Heart right ventricle (tissue), 16 donors: ENCODE measurements at regions not wholly inside any gene's neighbourhood (a gene's known extent, or its start where the extent isn't known, plus 50 kb on each side); places are given as distances from the start of the nearest gene placed in this dataset.

Experiments used
- ATAC-seq, 8 donors: fragments of 200-7000 bp; cut with Tn5 transposase; one replicate each; pipeline ENCODE4 v1.9.1; 2020; ENCODE audit warnings: mild to moderate bottlenecking in 8 of 8, moderate library complexity in 8 of 8, moderate number of reproducible peaks in 1 of 8
- DNase-seq, 2 donors: peaks; one replicate each; pipeline ENCODE4 v3.0.0-alpha.2; 2020
- H3K27ac ChIP-seq, 10 donors: fragments of 200-600 bp; sonication (generic) in 2 of 10; one replicate each; pipeline versions ENCODE4 v1.5.0 to v1.8.0; 2020 to 2022; ENCODE audit warnings: mild to moderate bottlenecking in 3 of 10
- H3K27me3 ChIP-seq, 7 donors: fragments of 200-600 bp; one replicate each; pipeline ENCODE4 v1.8.0; 2021 to 2022; ENCODE audit warnings: mild to moderate bottlenecking in 2 of 7
- H3K36me3 ChIP-seq, 9 donors: fragments of 200-600 bp; sonication (generic) in 1 of 9; one replicate each; pipeline versions ENCODE4 v1.5.0 to v1.8.0; 2020 to 2022; ENCODE audit warnings: mild to moderate bottlenecking in 2 of 9
- H3K4me1 ChIP-seq, 9 donors: fragments of 200-600 bp; sonication (generic) in 1 of 9; one replicate each; pipeline versions ENCODE4 v1.5.0 to v1.8.0; 2020 to 2022; ENCODE audit warnings: mild to moderate bottlenecking in 4 of 9
- H3K4me3 ChIP-seq, 10 donors: fragments of 200-600 bp; sonication (generic) in 2 of 10; one replicate each; pipeline versions ENCODE4 v1.5.0 to v1.8.0; 2020 to 2022; ENCODE audit warnings: mild to moderate bottlenecking in 7 of 10, moderate library complexity in 2 of 10
- H3K9me3 ChIP-seq, 11 donors: fragments of 200-600 bp in 10 of 11; sonication (generic) in 2 of 11; one replicate each; pipeline versions ENCODE4 v1.5.0 to v1.8.0; 2013 to 2022; ENCODE audit warnings: mild to moderate bottlenecking in 2 of 11, control low read depth in 1 of 11, moderate library complexity in 1 of 11
- WGBS, 2 donors: extraction: QIAGEN DNeasy Blood & Tissue Kit; methylation state at CpG; one replicate each; pipeline ENCODE4 v1.1.7; 2013; ENCODE audit warnings: inconsistent platforms in 1 of 2; 5-methylcytosine and 5-hydroxymethylcytosine counted together
- intact Hi-C, 10 donors: fragments of 100-400 bp; cut with DNase I; formaldehyde crosslinking; loops; one replicate each; pipeline versions ENCODE4 v1.11.1 to v1.14.2; 2022
- TF ChIP-seq, protein P1 (sequence below), 9 donors: fragments of 200-600 bp; sonication (generic) in 2 of 9; IDR thresholded peaks; one replicate each; pipeline versions ENCODE4 v1.5.0 to v1.8.0; 2021 to 2022; ENCODE audit warnings: antibody characterized with exemption in 9 of 9, mild to moderate bottlenecking in 5 of 9, moderate library complexity in 1 of 9
- donor health status: Arrhythmogenic right ventricular cardiomyopathy.
- donor health status: ischemic (EF 13 %, LVEDD 7.1; RV severe dilation, severe dysfunction).
- donor health status: healthy with polysubstance abuse.
- donor health status: DM: no; HTN: yes; CAD: no.
- donor health status: DM: no; HTN: no; CAD: no.
- donor health status: ischemic (EF 25% LVEDD 6.9; RV normal size, moderate dysfunction).
- donor health status: ischemic (EF 25% LVEDD 5.7; RV mildly dilated, moderate dysfunction).
- donor health status: healthy.
- donor health status: DM: yes; HTN: yes; CAD: no.
- donor health status: Ischemic cardiomyopathy.
- donor health status: ischemic (EF 35%, LVEDD 5.7; RV mildly dilated, moderate dysfunction).
- donor health status: nonischemic (EF 11% LVEDD 7.7; RV severe dilation, severe dysfunction).
- donor health status: DM: yes; HTN: yes; CAD: no.
- donor health status: PGD.
- donor health status: ischemic (EF 29% LVEDD 5.4; RV normal size, mild dysfunction).
- donor health status: nonischemic (EF 23%, LVEDD 6.1; RV moderate dilation, normal function).

DNA sequence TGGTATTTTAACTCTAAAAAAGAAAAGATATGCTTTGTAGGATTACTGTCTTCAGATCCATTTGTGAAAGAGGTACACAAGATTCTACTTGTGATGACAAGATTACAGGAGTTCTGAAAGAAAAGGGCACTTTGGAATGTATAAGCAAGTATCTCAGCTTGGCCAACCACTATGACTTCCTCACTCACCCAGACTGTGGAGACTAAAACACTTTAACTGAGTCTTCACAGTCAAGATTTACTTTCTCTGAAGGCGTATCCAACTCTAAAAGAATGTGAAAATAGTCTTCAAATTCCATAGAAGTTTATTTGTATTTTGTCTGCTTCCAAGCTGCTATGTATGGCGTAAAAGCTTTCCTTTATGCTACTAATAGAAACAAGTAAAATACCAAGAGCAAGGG, 76.1 kb upstream of the SRRM3 start:
- no peak overlapping the region for H3K27ac ChIP-seq
- no peaks in the 10 kb centered on the region for H3K36me3 ChIP-seq
- 86 to 94% methylated on average over 2 of the region's 2 CpGs for WGBS, 2 donors
- TF ChIP-seq, protein P1, sequence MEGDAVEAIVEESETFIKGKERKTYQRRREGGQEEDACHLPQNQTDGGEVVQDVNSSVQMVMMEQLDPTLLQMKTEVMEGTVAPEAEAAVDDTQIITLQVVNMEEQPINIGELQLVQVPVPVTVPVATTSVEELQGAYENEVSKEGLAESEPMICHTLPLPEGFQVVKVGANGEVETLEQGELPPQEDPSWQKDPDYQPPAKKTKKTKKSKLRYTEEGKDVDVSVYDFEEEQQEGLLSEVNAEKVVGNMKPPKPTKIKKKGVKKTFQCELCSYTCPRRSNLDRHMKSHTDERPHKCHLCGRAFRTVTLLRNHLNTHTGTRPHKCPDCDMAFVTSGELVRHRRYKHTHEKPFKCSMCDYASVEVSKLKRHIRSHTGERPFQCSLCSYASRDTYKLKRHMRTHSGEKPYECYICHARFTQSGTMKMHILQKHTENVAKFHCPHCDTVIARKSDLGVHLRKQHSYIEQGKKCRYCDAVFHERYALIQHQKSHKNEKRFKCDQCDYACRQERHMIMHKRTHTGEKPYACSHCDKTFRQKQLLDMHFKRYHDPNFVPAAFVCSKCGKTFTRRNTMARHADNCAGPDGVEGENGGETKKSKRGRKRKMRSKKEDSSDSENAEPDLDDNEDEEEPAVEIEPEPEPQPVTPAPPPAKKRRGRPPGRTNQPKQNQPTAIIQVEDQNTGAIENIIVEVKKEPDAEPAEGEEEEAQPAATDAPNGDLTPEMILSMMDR (IDR thresholded peaks at IDR 0.05), result no peak
- DNase-seq (no peak), ATAC-seq (no peak)
- no peaks in the 10 kb centered on the region for H3K9me3 ChIP-seq
- peaks cover 0 to 1% (median 0%) of the 10 kb centered on the region in 7 donors for H3K27me3 ChIP-seq
- H3K4me3 ChIP-seq, result no peak overlapping the region
- no peaks in the 10 kb centered on the region for H3K4me1 ChIP-seq
- intact Hi-C loops, result no loop called here

DNA sequence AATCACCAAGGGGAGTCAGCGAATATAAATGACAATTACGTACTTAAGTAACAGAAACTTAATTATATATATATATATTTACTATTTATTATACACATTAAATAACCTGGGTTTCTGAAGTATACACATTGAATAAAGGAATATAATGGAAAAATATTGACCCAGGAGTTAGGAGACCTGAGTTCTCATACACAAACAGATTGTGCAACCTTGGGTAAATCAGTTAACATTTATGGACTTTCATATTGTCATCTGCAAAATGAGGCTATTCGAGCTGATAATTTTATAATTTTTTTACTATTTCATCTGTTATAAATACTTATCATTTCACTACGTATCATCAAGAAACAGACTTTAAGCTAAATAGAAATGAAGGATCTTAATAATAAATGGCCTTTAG, 75.1 kb upstream of the SRRM3 start:
- no peak for DNase-seq
- H3K4me3 ChIP-seq, result no peak overlapping the region
- 93 to 94% methylated on average over 4 of the region's 4 CpGs for WGBS, 2 donors
- no peak for ATAC-seq
- no peaks in the 10 kb centered on the region for H3K36me3 ChIP-seq
- H3K9me3 ChIP-seq, result no peaks in the 10 kb centered on the region
- H3K4me1 ChIP-seq, result no peaks in the 10 kb centered on the region
- peaks cover 0 to under 1% (median 0%) of the 10 kb centered on the region in 7 donors for H3K27me3 ChIP-seq
- no peak overlapping the region for H3K27ac ChIP-seq
- TF ChIP-seq, protein P1 (IDR thresholded peaks at IDR 0.05), result no peak
- intact Hi-C loops, result no loop called here

DNA sequence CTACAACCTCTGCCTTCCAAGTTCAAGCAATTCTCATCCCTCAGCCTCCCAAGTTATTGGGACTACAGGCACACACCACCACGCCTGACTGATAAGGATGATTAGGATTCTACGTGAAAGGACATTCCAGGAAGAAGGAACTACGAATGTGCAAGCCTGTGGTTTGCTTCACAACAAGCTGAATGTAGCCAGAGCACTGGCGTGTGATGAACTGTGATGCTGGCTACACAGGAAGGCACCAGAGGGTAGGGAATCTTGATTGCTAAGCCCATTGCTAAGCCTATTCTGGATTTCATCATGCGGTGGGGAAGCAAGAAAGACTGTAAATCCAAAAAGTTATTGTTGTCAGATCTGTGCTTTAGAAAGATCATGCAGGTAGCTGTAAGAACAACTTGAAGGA, 72.3 kb upstream of the SRRM3 start:
- no peaks in the 10 kb centered on the region for H3K36me3 ChIP-seq
- WGBS, 2 donors, result 60 to 66% methylated on average over 5 of the region's 5 CpGs
- DNase-seq (no peak), ATAC-seq (no peak)
- no peaks in the 10 kb centered on the region for H3K9me3 ChIP-seq
- peaks cover 0 to 3% (median 0%) of the 10 kb centered on the region in 9 donors for H3K4me1 ChIP-seq
- H3K27ac ChIP-seq, result no peak overlapping the region
- peaks cover 0 to 7% (median 0%) of the 10 kb centered on the region in 7 donors for H3K27me3 ChIP-seq
- intact Hi-C loops, result no loop called here
- H3K4me3 ChIP-seq, result no peak overlapping the region
- TF ChIP-seq, protein P1 (IDR thresholded peaks at IDR 0.05), result no peak

DNA sequence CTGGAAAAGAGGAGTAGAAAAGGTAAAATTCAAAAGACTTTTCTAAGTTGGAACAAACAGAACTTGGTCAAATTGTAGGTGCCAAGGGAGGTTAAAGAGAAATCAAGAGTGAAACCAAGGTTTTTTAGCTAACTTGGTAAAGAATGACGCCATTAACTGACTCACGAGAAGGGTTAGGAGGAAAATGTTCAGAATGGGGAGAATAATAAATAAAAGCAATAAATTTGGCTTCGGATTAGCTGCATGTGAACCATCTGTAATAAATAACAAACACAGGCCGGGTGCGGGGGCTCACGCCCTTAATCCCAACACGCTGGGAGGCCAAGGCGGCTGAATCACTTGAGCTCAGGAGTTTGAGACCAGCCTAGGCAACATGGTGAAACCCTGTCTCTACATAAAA, 71.9 kb upstream of the SRRM3 start:
- no peaks in the 10 kb centered on the region for H3K9me3 ChIP-seq
- no peaks in the 10 kb centered on the region for H3K36me3 ChIP-seq
- 93% methylated on average over 8 of the region's 8 CpGs for WGBS, 2 donors
- no peak for DNase-seq
- no peak overlapping the region for H3K4me3 ChIP-seq
- ATAC-seq, result no peak
- H3K27me3 ChIP-seq, result peaks cover 0 to 7% (median 0%) of the 10 kb centered on the region in 7 donors
- H3K27ac ChIP-seq, result no peak overlapping the region
- TF ChIP-seq, protein P1 (IDR thresholded peaks at IDR 0.05), result no peak
- H3K4me1 ChIP-seq, result peaks cover 0 to 3% (median 0%) of the 10 kb centered on the region in 9 donors
- intact Hi-C loops, result loop anchor here in 3 of 10 donors (2.0 to 10.0 kb wide), 3 partner anchors 73 to 85 kb away; partner anchors contain the start of genes MDH2 (in 2 of the 3) and STYXL1 (in 1 of the 3)
